ENCODE measurements at regions not wholly inside any gene's neighbourhood (a gene's known extent, or its start where the extent isn't known, plus 50 kb on each side); places are given as distances from the start of the nearest gene placed in this dataset.

- no peak for TF ChIP-seq CTCF (IDR thresholded peaks at IDR 0.05)
- TF ChIP-seq POLR2A (IDR thresholded peaks at IDR 0.05; ENCODE audit: low read depth), result no peak
Measured at GRCh38 chr1:209262631-209263030, 320.9 kb upstream of the CAMK1G start.
